ENCODE measurements at regions not wholly inside any gene's neighbourhood (a gene's known extent, or its start where the extent isn't known, plus 50 kb on each side); places are given as distances from the start of the nearest gene placed in this dataset.
"Not testable (repeated sequence)": the region's sequence is repeated elsewhere in the genome, so short reads cannot be mapped to it uniquely, and the experiment has no call there.

GRCh38 chr21:10100873-10101272, 420.5 kb upstream of the TPTE start:
- DNase-seq (ENCODE audit: low spot score); intact Hi-C loops (cut with DNase I): not testable (repeated sequence)

- not testable (repeated sequence) for DNase-seq (ENCODE audit: low spot score)
Measured at GRCh38 chr21:10119342-10119741, 402.0 kb upstream of the TPTE start.

GRCh38 chr21:10119746-10120535, 401.4 kb upstream of the TPTE start:
- DNase-seq (ENCODE audit: low spot score); intact Hi-C loops (cut with DNase I): not testable (repeated sequence)

More at GRCh38 chr21:10119342-10119741, 402.0 kb upstream of the TPTE start:
- intact Hi-C loops (cut with DNase I), result not testable (repeated sequence)

GRCh38 chr21:10120536-10120934, 400.8 kb upstream of the TPTE start:
- DNase-seq (ENCODE audit: low spot score); intact Hi-C loops (cut with DNase I): not testable (repeated sequence)

GRCh38 chr21:10120965-10121550, 400.3 kb upstream of the TPTE start:
- DNase-seq (ENCODE audit: low spot score); intact Hi-C loops (cut with DNase I): not testable (repeated sequence)

GRCh38 chr21:10121816-10122455, 399.4 kb upstream of the TPTE start:
- intact Hi-C loops (cut with DNase I), result not testable (repeated sequence)

GRCh38 chr21:10122801-10123507, 398.4 kb upstream of the TPTE start:
- DNase-seq (ENCODE audit: low spot score); intact Hi-C loops (cut with DNase I): not testable (repeated sequence)

More at GRCh38 chr21:10121816-10122455, 399.4 kb upstream of the TPTE start:
- not testable (repeated sequence) for DNase-seq (ENCODE audit: low spot score)

GRCh38 chr21:10123508-10123885, 397.9 kb upstream of the TPTE start:
- DNase-seq (ENCODE audit: low spot score); intact Hi-C loops (cut with DNase I): not testable (repeated sequence)

GRCh38 chr21:10125616-10126015, 395.8 kb upstream of the TPTE start:
- intact Hi-C loops (cut with DNase I); DNase-seq (ENCODE audit: low spot score): not testable (repeated sequence)

GRCh38 chr21:10134119-10134518, 387.3 kb upstream of the TPTE start:
- DNase-seq (ENCODE audit: low spot score), result peak; percentile 60
- intact Hi-C loops (cut with DNase I), result not testable (repeated sequence)

GRCh38 chr21:10135879-10136278, 385.5 kb upstream of the TPTE start:
- intact Hi-C loops (cut with DNase I); DNase-seq (ENCODE audit: low spot score): not testable (repeated sequence)

GRCh38 chr21:10154178-10154577, 367.2 kb upstream of the TPTE start:
- intact Hi-C loops (cut with DNase I), result not testable (repeated sequence)

More at GRCh38 chr21:10154178-10154577, 367.2 kb upstream of the TPTE start:
- DNase-seq (ENCODE audit: low spot score), result peak; percentile 60

Measured in cardiac septum (tissue), 1 donor.